Kidney epithelial cell (primary cell): ENCODE measurements at regions not wholly inside any gene's neighbourhood (a gene's known extent, or its start where the extent isn't known, plus 50 kb on each side); places are given as distances from the start of the nearest gene placed in this dataset.

Experiments
- DNase-seq: peaks from one replicate; pipeline ENCODE4 v3.0.0-alpha.2; 2010; ENCODE audit warnings: low read depth
- H3K27me3 ChIP-seq: 2 replicates; pipeline ENCODE4 v1.6.0; 2011; ENCODE audit warnings: low read length; ENCODE audit not compliant: control insufficient read depth, insufficient read depth
- H3K36me3 ChIP-seq: 2 replicates; pipeline ENCODE4 v1.5.1; 2011; ENCODE audit warnings: low read length; ENCODE audit not compliant: control insufficient read depth, insufficient read depth
- H3K4me3 ChIP-seq: 2 replicates; pipeline ENCODE4 v1.5.1; 2011; ENCODE audit warnings: low read depth, mild to moderate bottlenecking, control low read depth, low read length
- TF ChIP-seq, protein P1 (sequence below): IDR thresholded peaks from 2 replicates; pipeline ENCODE4 v1.5.1; 2011; ENCODE audit warnings: mild to moderate bottlenecking, moderate library complexity, low read length, control low read depth, inconsistent platforms; ENCODE audit not compliant: insufficient read depth, poor library complexity, severe bottlenecking

DNA sequence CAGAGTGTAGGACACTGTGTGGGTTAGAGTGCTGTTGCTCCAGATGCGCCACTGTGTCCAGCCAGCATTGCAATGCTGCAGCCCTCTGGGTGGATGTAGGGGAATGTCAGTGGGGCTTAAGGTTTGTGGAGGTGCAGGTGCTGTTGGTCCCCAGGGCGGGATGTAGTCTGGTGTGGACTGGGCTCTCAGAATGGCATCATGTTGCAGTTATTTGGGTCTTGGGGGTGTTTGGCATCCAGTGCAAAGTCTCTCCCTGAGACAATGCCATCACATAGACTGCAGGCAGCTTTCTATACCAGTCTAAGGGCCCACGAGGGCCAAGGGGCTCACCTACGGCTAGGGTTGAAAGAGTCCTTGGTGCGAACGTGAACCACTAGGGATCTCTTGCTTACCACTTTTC is 275.3 kb downstream of the SOX11 start:
- TF ChIP-seq, protein P1, sequence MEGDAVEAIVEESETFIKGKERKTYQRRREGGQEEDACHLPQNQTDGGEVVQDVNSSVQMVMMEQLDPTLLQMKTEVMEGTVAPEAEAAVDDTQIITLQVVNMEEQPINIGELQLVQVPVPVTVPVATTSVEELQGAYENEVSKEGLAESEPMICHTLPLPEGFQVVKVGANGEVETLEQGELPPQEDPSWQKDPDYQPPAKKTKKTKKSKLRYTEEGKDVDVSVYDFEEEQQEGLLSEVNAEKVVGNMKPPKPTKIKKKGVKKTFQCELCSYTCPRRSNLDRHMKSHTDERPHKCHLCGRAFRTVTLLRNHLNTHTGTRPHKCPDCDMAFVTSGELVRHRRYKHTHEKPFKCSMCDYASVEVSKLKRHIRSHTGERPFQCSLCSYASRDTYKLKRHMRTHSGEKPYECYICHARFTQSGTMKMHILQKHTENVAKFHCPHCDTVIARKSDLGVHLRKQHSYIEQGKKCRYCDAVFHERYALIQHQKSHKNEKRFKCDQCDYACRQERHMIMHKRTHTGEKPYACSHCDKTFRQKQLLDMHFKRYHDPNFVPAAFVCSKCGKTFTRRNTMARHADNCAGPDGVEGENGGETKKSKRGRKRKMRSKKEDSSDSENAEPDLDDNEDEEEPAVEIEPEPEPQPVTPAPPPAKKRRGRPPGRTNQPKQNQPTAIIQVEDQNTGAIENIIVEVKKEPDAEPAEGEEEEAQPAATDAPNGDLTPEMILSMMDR, result no peak
- Histone ChIP-seq H3K27me3 (no peaks in the 10 kb centered on the region), H3K36me3 (no peaks in the 10 kb centered on the region), H3K4me3 (no peak overlapping the region)
- no peak for DNase-seq

DNA sequence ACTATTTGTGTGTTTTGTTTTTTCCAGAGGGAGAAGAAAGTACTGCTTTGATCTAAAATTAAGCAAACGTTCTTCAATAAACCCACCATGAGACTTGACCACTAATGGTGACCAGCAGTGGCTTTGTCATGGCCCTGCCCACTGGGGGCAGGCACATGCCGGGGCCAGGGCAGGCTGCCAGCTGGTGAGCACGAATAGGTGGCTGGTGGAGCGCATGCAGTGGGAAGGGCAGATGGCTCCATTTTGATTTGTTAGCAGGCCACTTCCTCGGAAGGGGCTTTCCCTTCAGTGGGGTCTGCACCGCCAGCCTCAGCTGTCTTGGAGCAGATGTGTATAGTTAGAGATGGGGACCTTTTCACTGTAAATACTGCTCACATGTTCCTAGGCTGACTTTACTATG is 277.1 kb downstream of the SOX11 start:
- no peaks in the 10 kb centered on the region for H3K36me3 ChIP-seq
- TF ChIP-seq, protein P1, result no peak
- H3K4me3 ChIP-seq, result no peak overlapping the region
- no peaks in the 10 kb centered on the region for H3K27me3 ChIP-seq
- no peak for DNase-seq

DNA sequence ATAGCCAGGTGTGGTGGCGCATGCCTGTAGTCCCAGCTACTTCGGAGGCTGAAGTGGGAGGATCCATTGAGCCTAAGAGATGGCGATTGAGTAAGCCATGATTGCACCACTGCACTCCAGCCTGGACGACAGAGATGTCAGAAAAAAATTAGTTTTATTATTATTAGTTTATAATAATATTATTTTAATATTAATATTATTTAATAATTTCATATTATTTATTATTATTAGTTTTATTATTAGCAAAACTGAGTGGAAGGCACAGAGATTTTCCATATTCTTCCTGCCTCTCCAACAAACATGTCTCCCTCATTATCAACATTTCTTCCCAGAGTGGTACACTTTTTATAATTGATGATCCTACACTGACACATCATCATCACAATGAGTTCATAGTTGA is 278.2 kb downstream of the SOX11 start:
- TF ChIP-seq, protein P1, result no peak
- no peak overlapping the region for H3K4me3 ChIP-seq
- no peak for DNase-seq
- H3K27me3 ChIP-seq, result no peaks in the 10 kb centered on the region
- H3K36me3 ChIP-seq, result no peaks in the 10 kb centered on the region

DNA sequence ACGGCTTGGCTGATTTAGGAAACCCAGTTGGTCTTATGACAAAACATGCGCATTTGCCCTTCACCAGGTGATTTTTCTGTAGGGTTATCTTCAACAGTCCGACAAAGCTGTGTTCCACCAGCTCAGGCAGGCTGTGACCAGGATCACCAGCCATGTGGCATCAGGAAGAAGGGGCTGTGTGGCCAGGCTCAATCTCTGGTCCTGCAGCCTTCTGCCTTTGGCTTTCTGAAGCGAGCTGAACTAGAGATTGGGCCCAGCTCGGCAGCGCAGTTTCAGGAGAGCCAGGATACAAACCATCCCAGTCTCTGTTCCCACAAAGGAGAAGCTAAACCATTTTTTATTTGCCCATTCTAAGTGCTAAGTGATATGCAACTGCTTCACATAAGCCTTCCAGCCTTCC is 282.3 kb downstream of the SOX11 start:
- Histone ChIP-seq H3K36me3 (no peaks in the 10 kb centered on the region), H3K4me3 (no peak overlapping the region), H3K27me3 (no peaks in the 10 kb centered on the region)
- no peak for DNase-seq
- TF ChIP-seq, protein P1, result no peak

DNA sequence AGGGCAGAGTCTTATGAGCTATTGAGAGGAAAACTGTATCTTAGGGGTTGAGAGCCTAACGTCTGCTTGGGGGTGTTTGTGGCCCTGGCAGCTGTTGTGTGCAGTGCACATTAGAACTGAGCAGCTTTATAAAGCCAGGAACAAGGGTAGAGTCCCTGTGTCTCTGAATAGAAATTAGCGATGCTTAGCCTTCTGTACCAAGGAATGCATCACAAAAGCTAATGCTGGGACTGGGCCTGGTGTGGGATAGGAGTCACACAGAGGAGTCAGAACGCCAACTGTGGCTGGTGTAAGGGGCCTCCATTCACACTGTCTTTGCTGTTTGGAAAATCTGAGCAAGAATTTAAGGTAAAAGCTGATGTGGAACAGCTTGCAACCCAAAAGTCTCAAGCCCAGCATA is 283.2 kb downstream of the SOX11 start:
- TF ChIP-seq, protein P1, result no peak
- H3K36me3 ChIP-seq, result no peaks in the 10 kb centered on the region
- H3K27me3 ChIP-seq, result no peaks in the 10 kb centered on the region
- no peak overlapping the region for H3K4me3 ChIP-seq
- DNase-seq, result no peak

DNA sequence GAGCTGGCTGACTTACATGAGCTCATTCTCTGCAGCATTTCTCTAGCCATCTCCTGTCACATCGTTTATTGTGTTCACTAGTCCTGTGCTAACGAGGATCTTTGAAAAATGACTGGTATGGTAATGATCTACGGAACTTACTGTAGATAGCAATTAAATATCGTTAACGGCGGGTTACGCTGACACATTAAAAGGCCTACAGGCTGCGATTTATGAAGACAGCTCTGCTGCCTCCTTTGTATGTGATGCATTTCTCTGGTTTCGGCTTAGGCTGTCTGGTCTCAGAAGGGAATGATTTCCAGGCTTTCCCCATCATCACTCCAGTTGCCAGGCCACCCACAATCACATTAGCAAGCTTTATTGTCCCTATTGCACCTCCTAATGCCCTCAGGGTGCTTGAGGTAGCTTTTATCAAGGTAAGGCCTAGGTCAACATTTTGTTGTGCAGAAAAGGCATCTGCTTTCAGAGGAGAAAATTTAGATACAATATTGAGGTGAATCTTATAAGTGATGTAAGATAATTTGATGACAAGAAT is 284.4 kb downstream of the SOX11 start:
- H3K4me3 ChIP-seq, result no peak overlapping the region
- DNase-seq, result no peak
- no peaks in the 10 kb centered on the region for H3K27me3 ChIP-seq
- TF ChIP-seq, protein P1, result no peak
- no peaks in the 10 kb centered on the region for H3K36me3 ChIP-seq
